ENCODE measurements at regions not wholly inside any gene's neighbourhood (a gene's known extent, or its start where the extent isn't known, plus 50 kb on each side); places are given as distances from the start of the nearest gene placed in this dataset.
"Not testable (repeated sequence)": the region's sequence is repeated elsewhere in the genome, so short reads cannot be mapped to it uniquely, and the experiment has no call there.

GRCh38 chr9:1875251-1875851 is 139.8 kb upstream of the SMARCA2 start:
- Mint-ChIP-seq H3K27me3 (peaks cover 3% of the 10 kb centered on the region), H3K4me1 (ENCODE audit: low read depth) (no peaks in the 10 kb centered on the region), H3K27ac (no peak overlapping the region), H3K4me3 (no peak overlapping the region), H3K9me3 (no peaks in the 10 kb centered on the region), H3K36me3 (ENCODE audit: low read depth) (no peaks in the 10 kb centered on the region)
- intact Hi-C loops (cut with micrococcal nuclease) = no loop called here

- intact Hi-C loops (cut with micrococcal nuclease) = no loop called here
- Mint-ChIP-seq H3K4me3 (no peak overlapping the region), H3K9me3 (no peaks in the 10 kb centered on the region), H3K27me3 (peaks cover 3% of the 10 kb centered on the region), H3K36me3 (ENCODE audit: low read depth) (no peaks in the 10 kb centered on the region), H3K4me1 (ENCODE audit: low read depth) (no peaks in the 10 kb centered on the region), H3K27ac (no peak overlapping the region)
Observed at GRCh38 chr9:1875921-1876448, 139.2 kb upstream of the SMARCA2 start.

DNA sequence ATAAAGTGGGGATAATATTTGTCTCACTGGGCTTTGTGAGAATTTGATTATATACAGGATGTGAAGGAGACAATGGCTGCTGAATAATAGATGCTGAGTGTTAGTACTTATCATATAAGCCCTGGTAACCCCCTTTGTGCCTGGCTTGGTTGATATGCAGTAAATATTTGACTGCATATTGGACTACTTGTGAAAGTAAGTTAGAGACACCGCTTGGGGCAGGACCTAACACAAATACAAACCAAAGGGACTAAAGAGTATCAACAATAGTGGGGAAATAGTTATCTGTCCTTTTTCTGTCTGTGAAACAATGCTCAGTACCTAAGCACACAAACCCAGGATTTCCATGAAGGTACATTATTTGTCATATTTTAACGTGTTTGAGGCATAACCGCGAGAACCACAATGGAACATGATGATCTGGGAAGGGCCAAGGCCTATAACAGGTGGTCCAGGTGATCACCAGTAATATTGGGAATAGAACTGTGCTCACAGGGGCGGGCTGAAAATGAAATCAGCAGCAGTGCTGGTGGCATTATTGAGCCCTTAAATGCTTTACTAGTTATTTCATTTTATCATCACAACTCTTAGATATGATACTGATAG is 138.2 kb upstream of the SMARCA2 start:
- peak overlapping the region; percentile 45 for H3K27ac Mint-ChIP-seq
- H3K9me3 Mint-ChIP-seq = no peaks in the 10 kb centered on the region
- no peaks in the 10 kb centered on the region for H3K36me3 Mint-ChIP-seq (ENCODE audit: low read depth)
- intact Hi-C loops (cut with micrococcal nuclease) = no loop called here
- H3K4me1 Mint-ChIP-seq (ENCODE audit: low read depth) = no peaks in the 10 kb centered on the region
- no peak overlapping the region for H3K4me3 Mint-ChIP-seq
- H3K27me3 Mint-ChIP-seq = peaks cover 3% of the 10 kb centered on the region

DNA sequence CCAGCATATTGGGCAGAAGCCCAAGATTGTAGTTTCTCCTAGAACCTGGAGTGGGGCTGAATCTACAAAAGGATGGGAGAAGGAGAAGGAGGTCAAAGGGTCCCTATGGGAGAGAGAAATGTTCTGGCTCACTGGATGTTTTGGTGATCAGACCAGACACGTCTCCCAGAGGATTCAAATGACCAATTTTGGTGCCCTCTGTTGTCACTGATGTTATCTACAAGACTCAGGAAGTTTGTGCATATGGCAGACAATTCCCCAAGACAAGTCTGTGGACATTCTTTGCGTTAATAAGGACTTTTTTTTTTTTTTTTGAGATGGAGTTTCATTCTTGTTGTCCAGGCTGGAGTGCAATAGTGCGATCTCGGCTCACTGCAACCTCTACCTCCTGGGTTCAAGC is 137.2 kb upstream of the SMARCA2 start:
- H3K27ac Mint-ChIP-seq = peak overlapping the region; percentile 45
- no peaks in the 10 kb centered on the region for H3K36me3 Mint-ChIP-seq (ENCODE audit: low read depth)
- intact Hi-C loops (cut with micrococcal nuclease) = no loop called here
- H3K4me3 Mint-ChIP-seq = no peak overlapping the region
- H3K27me3 Mint-ChIP-seq = peaks cover 3% of the 10 kb centered on the region
- H3K4me1 Mint-ChIP-seq (ENCODE audit: low read depth) = no peaks in the 10 kb centered on the region
- H3K9me3 Mint-ChIP-seq = no peaks in the 10 kb centered on the region

GRCh38 chr9:1878811-1879210 is 136.3 kb upstream of the SMARCA2 start:
- Mint-ChIP-seq H3K27ac (no peak overlapping the region), H3K4me3 (no peak overlapping the region), H3K27me3 (peaks cover 2% of the 10 kb centered on the region), H3K36me3 (ENCODE audit: low read depth) (no peaks in the 10 kb centered on the region), H3K4me1 (ENCODE audit: low read depth) (no peaks in the 10 kb centered on the region), H3K9me3 (no peaks in the 10 kb centered on the region)
- intact Hi-C loops (cut with micrococcal nuclease) = no loop called here

- H3K36me3 Mint-ChIP-seq (ENCODE audit: low read depth) = no peaks in the 10 kb centered on the region
- peaks cover 2% of the 10 kb centered on the region for H3K27me3 Mint-ChIP-seq
- no peak overlapping the region for H3K4me3 Mint-ChIP-seq
- no peaks in the 10 kb centered on the region for H3K9me3 Mint-ChIP-seq
- H3K4me1 Mint-ChIP-seq (ENCODE audit: low read depth) = no peaks in the 10 kb centered on the region
- H3K27ac Mint-ChIP-seq = no peak overlapping the region
- intact Hi-C loops (cut with micrococcal nuclease) = no loop called here
Observed at GRCh38 chr9:1879501-1879900, 135.6 kb upstream of the SMARCA2 start.

GRCh38 chr9:1880038-1880565 is 135.0 kb upstream of the SMARCA2 start:
- H3K9me3 Mint-ChIP-seq = no peaks in the 10 kb centered on the region
- H3K4me3 Mint-ChIP-seq = no peak overlapping the region
- peaks cover 4% of the 10 kb centered on the region for H3K27me3 Mint-ChIP-seq
- intact Hi-C loops (cut with micrococcal nuclease) = no loop called here
- H3K36me3 Mint-ChIP-seq (ENCODE audit: low read depth) = no peaks in the 10 kb centered on the region
- no peak overlapping the region for H3K27ac Mint-ChIP-seq
- H3K4me1 Mint-ChIP-seq (ENCODE audit: low read depth) = no peaks in the 10 kb centered on the region

DNA sequence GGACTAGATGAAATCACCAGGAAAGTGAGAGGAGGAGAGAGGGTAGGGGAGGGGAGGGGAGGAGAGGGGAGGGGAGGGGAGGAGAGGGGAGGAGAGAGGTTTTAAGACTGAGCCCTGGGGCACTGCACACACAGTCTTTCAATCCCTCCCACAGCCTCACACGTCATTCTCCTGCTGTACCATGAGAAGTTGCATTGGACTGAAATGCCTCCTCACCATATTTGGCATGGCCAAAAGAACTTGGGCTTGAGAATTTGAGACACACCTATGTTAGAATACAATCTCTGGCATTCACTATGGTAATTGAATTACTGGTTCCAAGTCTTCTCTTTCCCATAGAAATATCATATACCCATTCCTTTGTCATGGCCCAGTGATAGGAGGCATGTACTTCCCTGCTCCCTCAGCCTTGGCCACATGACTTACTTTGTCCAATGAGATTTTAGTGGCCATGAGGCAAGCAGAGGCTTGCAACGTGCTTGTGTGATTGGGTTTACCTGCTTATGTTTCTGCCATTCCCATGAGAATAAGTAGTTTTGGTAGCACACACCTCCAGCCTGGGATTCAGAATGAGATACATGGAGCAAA is 133.3 kb upstream of the SMARCA2 start:
- no peaks in the 10 kb centered on the region for H3K36me3 Mint-ChIP-seq (ENCODE audit: low read depth)
- H3K27me3 Mint-ChIP-seq = peaks cover 4% of the 10 kb centered on the region
- H3K4me3 Mint-ChIP-seq = no peak overlapping the region
- H3K9me3 Mint-ChIP-seq = no peaks in the 10 kb centered on the region
- intact Hi-C loops (cut with micrococcal nuclease) = no loop called here
- H3K4me1 Mint-ChIP-seq (ENCODE audit: low read depth) = no peaks in the 10 kb centered on the region
- no peak overlapping the region for H3K27ac Mint-ChIP-seq

DNA sequence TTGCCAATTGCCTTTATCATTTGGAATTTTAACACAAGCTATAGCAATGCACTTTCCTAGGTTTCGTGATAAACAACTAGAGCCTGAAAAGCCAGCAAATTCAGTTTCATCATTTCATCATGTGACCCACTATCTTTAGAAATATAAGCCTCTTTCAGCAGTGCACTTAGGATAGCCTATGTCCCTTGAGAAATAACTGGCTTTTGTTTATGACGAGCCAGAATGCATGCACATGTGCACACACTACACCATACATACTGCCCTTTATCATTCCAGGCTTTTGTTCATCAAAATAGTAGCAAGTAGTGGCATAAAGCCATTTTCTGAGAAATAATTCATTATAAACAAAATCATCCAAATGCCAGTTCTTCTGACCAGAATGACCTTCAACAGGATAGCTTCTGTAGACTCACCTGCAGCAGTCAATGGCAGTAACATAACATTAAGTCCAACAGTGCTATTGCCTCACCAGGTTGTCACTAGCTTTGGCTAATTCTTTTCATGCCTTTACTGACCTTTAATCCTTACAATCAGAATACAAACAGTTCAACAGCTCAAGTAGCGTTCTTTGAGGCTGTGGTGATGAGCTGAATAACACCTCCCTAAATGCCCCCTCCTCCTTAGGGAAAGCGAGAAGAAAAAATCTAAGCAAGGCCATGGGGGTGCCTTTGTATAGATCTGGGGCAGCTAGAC is 132.3 kb upstream of the SMARCA2 start:
- intact Hi-C loops (cut with micrococcal nuclease) = no loop called here
- Mint-ChIP-seq H3K27me3 (peaks cover 2% of the 10 kb centered on the region), H3K4me1 (ENCODE audit: low read depth) (no peaks in the 10 kb centered on the region), H3K36me3 (ENCODE audit: low read depth) (no peaks in the 10 kb centered on the region), H3K4me3 (no peak overlapping the region), H3K9me3 (no peaks in the 10 kb centered on the region), H3K27ac (no peak overlapping the region)

- H3K4me1 Mint-ChIP-seq (ENCODE audit: low read depth) = no peaks in the 10 kb centered on the region
- no peaks in the 10 kb centered on the region for H3K36me3 Mint-ChIP-seq (ENCODE audit: low read depth)
- H3K4me3 Mint-ChIP-seq = no peak overlapping the region
- H3K27ac Mint-ChIP-seq = no peak overlapping the region
- no peaks in the 10 kb centered on the region for H3K9me3 Mint-ChIP-seq
- intact Hi-C loops (cut with micrococcal nuclease) = no loop called here
- peaks cover 1% of the 10 kb centered on the region for H3K27me3 Mint-ChIP-seq
Observed at GRCh38 chr9:1890201-1890600, 124.9 kb upstream of the SMARCA2 start.

DNA sequence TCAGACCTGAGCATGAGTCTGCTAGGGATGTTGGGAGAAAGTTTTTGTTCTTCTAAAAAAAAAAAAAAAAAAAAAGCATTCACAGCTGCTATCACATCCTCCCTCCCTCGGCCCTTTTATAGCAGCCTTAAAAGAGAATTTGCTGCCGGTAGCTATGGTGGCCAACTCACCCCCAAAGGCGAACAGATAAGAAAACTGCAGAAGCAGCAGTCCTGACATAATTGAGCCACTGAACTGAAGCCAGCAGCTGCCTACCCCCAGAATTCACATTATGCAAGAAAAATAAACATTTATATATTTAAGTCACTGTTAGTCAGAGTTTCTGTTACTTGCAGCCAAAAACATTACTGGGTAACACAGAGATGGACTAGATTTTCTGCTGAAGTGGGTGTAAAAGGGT is 124.3 kb upstream of the SMARCA2 start:
- Mint-ChIP-seq H3K4me3 (no peak overlapping the region), H3K36me3 (ENCODE audit: low read depth) (no peaks in the 10 kb centered on the region), H3K4me1 (ENCODE audit: low read depth) (no peaks in the 10 kb centered on the region), H3K27ac (no peak overlapping the region), H3K27me3 (peaks cover 1% of the 10 kb centered on the region), H3K9me3 (no peaks in the 10 kb centered on the region)
- intact Hi-C loops (cut with micrococcal nuclease) = no loop called here

- H3K27me3 Mint-ChIP-seq; H3K4me1 Mint-ChIP-seq (ENCODE audit: low read depth); H3K36me3 Mint-ChIP-seq (ENCODE audit: low read depth); H3K27ac Mint-ChIP-seq; H3K4me3 Mint-ChIP-seq; intact Hi-C loops (cut with micrococcal nuclease): not testable (repeated sequence)
- H3K9me3 Mint-ChIP-seq = peaks cover 56% of the 10 kb centered on the region
Observed at GRCh38 chr9:1903080-1903704, 112.0 kb upstream of the SMARCA2 start.

DNA sequence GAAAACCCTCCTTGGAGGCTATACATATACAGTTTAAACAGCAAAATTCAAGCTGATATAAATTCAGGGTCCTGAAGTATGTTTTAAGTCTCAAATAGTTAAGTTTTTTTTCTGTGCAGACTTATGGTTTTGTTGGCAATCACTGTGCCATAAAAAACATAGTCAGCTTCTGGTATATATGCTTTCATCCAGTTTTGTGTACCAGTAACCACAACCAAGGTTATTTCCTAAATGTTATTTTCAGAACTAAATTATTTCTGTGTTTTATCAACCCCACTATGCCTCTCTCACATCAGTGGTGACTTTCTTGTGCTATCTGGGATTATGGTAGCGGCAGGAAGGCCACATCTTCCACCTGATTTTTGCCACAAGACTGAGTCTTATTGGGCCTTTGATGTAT is 107.7 kb upstream of the SMARCA2 start:
- Mint-ChIP-seq H3K9me3 (peaks cover 31% of the 10 kb centered on the region), H3K4me1 (ENCODE audit: low read depth) (no peaks in the 10 kb centered on the region), H3K4me3 (no peak overlapping the region), H3K27me3 (no peaks in the 10 kb centered on the region), H3K27ac (no peak overlapping the region), H3K36me3 (ENCODE audit: low read depth) (no peaks in the 10 kb centered on the region)
- intact Hi-C loops (cut with micrococcal nuclease) = no loop called here

GRCh38 chr9:1909322-1909721 is 105.8 kb upstream of the SMARCA2 start:
- Mint-ChIP-seq H3K27me3 (no peaks in the 10 kb centered on the region), H3K4me3 (no peak overlapping the region), H3K9me3 (peaks cover 13% of the 10 kb centered on the region), H3K36me3 (ENCODE audit: low read depth) (no peaks in the 10 kb centered on the region), H3K4me1 (ENCODE audit: low read depth) (no peaks in the 10 kb centered on the region), H3K27ac (no peak overlapping the region)
- intact Hi-C loops (cut with micrococcal nuclease) = no loop called here
